Esophagus (tissue), 2 donors: ENCODE measurements at regions not wholly inside any gene's neighbourhood (a gene's known extent, or its start where the extent isn't known, plus 50 kb on each side); places are given as distances from the start of the nearest gene placed in this dataset.
A peak's percentile ranks its signal among the peaks of the same experiment; 100 is the strongest.

Experiments
- H3K27ac ChIP-seq, 2 donors: one replicate each; pipeline ENCODE4 v1.5.1; 2013; ENCODE audit warnings: low read depth in 2 of 2, mild to moderate bottlenecking in 2 of 2, inconsistent platforms in 1 of 2, low read length in 1 of 2, moderate library complexity in 1 of 2
- H3K27me3 ChIP-seq, 2 donors: one replicate each; pipeline ENCODE4 v1.6.1; 2013; ENCODE audit warnings: low read length in 2 of 2, control low read depth in 1 of 2, mild to moderate bottlenecking in 1 of 2; ENCODE audit not compliant: insufficient read depth in 2 of 2, control insufficient read depth in 1 of 2
- H3K36me3 ChIP-seq, 2 donors: one replicate each; pipeline ENCODE4 v1.6.1; 2013; ENCODE audit warnings: low read length in 1 of 2; ENCODE audit not compliant: control insufficient read depth in 2 of 2, insufficient read depth in 2 of 2
- H3K4me1 ChIP-seq, 2 donors: one replicate each; pipeline ENCODE4 v1.6.1; 2013; ENCODE audit warnings: low read length in 1 of 2; ENCODE audit not compliant: control insufficient read depth in 2 of 2, insufficient read depth in 2 of 2
- H3K4me3 ChIP-seq, 2 donors: one replicate each; pipeline ENCODE4 v1.5.1; 2013; ENCODE audit warnings: low read length in 2 of 2, mild to moderate bottlenecking in 2 of 2, low read depth in 1 of 2, moderate library complexity in 1 of 2
- H3K9me3 ChIP-seq, 2 donors: one replicate each; pipeline ENCODE4 v1.6.1; 2013; ENCODE audit warnings: mild to moderate bottlenecking in 2 of 2, low read depth in 1 of 2, low read length in 1 of 2, moderate library complexity in 1 of 2; ENCODE audit not compliant: control insufficient read depth in 2 of 2, insufficient read depth in 1 of 2
- WGBS, 2 donors: extraction: QIAGEN DNeasy Blood & Tissue Kit; methylation state at CpG; one replicate each; pipeline ENCODE4 v1.1.7; 2013; 5-methylcytosine and 5-hydroxymethylcytosine counted together
- donor health status: healthy with polysubstance abuse.
- donor health status: Bipolar disorder and iron deficiency.

DNA sequence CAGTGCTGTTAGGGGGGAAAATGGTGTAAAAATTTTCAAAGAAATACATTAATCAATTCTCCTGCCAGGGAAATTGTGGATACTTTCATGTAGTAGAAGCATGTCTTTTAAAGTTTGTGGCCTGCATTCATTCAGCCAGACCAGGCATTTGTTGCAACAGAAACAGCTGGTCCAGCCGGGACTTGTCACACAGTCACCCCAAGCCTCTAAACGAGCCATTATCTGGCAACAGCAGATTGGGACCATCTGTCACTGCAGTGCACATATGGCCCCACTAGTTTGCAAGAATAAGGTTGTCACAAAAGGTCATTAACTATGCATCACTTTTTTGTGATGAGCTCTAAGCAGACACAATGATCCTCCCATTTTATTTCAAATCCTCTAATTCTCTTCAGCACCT is 193.9 kb downstream of the PHLDA1 start:
- Histone ChIP-seq H3K4me3 (no peak overlapping the region), H3K27ac (no peak overlapping the region), H3K27me3 (no peaks in the 10 kb centered on the region), H3K4me1 (no peaks in the 10 kb centered on the region), H3K9me3 (no peaks in the 10 kb centered on the region), H3K36me3 (no peaks in the 10 kb centered on the region)
- WGBS, 2 donors = 66 to 68% methylated on average over 2 of the region's 2 CpGs

- no peaks in the 10 kb centered on the region for H3K4me1 ChIP-seq
- H3K27me3 ChIP-seq = no peaks in the 10 kb centered on the region
- H3K36me3 ChIP-seq = no peaks in the 10 kb centered on the region
- no peaks in the 10 kb centered on the region for H3K9me3 ChIP-seq
- H3K27ac ChIP-seq = no peak overlapping the region
- no peak overlapping the region for H3K4me3 ChIP-seq
Measured at GRCh38 chr12:75836533-75836932, 195.0 kb downstream of the PHLDA1 start.

DNA sequence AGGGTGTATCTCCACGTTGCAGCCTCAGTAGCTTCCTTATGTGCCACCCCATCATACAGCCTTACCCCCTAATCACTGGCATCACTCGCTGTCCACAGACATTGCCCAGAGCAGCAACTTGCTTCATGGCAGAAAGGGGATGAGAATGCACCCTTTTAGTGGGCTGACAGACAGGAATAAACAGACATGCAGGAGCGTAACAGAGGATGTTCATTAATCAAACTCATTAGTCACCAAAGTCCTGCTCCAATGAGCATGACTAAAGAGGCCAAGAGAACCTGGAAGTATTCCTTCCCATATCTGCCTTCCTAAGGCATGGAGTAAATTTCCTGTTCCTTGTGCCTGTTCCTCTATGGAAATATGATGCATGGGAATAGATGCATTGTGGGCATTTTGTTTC is 197.0 kb downstream of the PHLDA1 start:
- 49 to 66% methylated on average over 3 of the region's 3 CpGs for WGBS, 2 donors
- H3K27ac ChIP-seq = peak overlapping the region in 1 of 2 donors; percentile 49

DNA sequence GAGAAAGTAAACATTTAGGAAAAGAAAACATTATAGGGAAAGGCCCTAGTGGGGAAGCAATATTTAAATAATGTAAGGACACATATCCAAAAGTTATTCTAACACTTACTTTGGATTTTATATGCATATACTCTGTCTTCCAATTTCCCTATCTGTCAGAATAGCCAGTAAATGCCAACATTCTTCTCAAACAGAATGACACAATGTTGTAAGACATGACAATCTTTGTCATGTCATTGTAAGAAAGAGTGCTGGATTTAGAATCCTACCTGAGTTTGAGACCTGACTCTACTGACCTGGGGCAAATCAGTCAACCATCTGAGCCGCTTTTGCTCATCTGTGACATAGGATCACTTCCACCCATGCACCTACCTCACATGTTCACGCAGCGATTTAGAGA is 198.3 kb downstream of the PHLDA1 start:
- Histone ChIP-seq H3K27me3 (no peaks in the 10 kb centered on the region), H3K4me3 (no peak overlapping the region), H3K27ac (no peak overlapping the region), H3K36me3 (no peaks in the 10 kb centered on the region), H3K4me1 (no peaks in the 10 kb centered on the region), H3K9me3 (no peaks in the 10 kb centered on the region)
- WGBS, 2 donors = 66 to 68% methylated on average over 3 of the region's 3 CpGs

More for the DNA sequence above, 197.0 kb downstream of the PHLDA1 start:
- Histone ChIP-seq H3K36me3 (no peaks in the 10 kb centered on the region), H3K27me3 (no peaks in the 10 kb centered on the region), H3K4me1 (no peaks in the 10 kb centered on the region), H3K4me3 (peak overlapping the region; percentile 43 to 55), H3K9me3 (no peaks in the 10 kb centered on the region)

GRCh38 chr12:75831402-75831801 is 200.2 kb downstream of the PHLDA1 start:
- Histone ChIP-seq H3K4me1 (no peaks in the 10 kb centered on the region), H3K36me3 (no peaks in the 10 kb centered on the region), H3K27ac (no peak overlapping the region), H3K9me3 (no peaks in the 10 kb centered on the region), H3K27me3 (no peaks in the 10 kb centered on the region), H3K4me3 (no peak overlapping the region)
- 38 to 66% methylated on average over 2 of the region's 2 CpGs for WGBS, 2 donors

- Histone ChIP-seq H3K4me3 (no peak overlapping the region), H3K27ac (no peak overlapping the region)
Measured at GRCh38 chr12:75827061-75827460, 204.5 kb downstream of the PHLDA1 start.

DNA sequence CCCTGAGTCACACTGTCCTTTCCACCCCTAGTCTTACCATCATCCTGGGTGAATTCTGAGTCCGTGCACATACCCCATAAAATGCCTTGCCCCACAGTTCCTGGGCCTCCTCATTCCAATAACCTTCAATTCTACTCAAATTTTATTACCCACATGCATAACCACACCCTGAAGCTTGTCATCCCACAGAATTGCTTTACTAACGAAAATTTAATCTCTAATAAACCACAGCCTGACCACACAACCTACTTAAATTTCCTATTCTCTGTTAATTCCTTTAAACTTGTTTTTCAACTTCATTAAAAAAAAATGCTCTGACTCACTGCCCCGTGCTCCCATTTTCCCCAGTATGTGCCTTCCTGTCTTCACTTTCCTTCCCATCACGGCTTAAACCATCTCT is 205.9 kb downstream of the PHLDA1 start:
- Histone ChIP-seq H3K4me1 (peaks cover 0 to 2% of the 10 kb centered on the region in 2 donors), H3K27me3 (no peaks in the 10 kb centered on the region), H3K27ac (no peak overlapping the region), H3K36me3 (no peaks in the 10 kb centered on the region), H3K9me3 (no peaks in the 10 kb centered on the region), H3K4me3 (no peak overlapping the region)
- 41 to 48% methylated on average over 4 of the region's 4 CpGs for WGBS, 2 donors

More at GRCh38 chr12:75827061-75827460, 204.5 kb downstream of the PHLDA1 start:
- 88 to 89% methylated on average over 3 of the region's 3 CpGs for WGBS, 2 donors
- H3K9me3 ChIP-seq = no peaks in the 10 kb centered on the region
- H3K27me3 ChIP-seq = no peaks in the 10 kb centered on the region
- peaks cover 0 to 2% of the 10 kb centered on the region in 2 donors for H3K4me1 ChIP-seq
- no peaks in the 10 kb centered on the region for H3K36me3 ChIP-seq

DNA sequence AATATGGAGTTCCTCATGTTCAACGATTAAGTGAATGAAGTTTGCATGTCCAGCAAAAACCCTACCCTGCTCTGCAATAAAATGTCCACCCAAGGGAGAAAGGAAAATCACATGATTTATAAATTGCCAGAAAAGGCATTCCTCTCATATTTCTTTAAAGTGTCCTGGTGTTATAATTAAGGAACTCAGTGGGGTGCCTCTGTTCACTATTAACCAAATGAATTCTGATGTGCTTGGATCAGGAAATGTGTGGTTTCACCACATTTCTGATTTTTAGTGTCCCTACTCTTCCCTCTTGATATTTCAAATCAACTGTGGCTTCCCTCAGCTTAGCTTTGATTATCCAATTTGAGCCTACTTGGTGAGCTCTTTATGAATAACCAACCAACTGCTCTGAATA is 208.1 kb downstream of the PHLDA1 start:
- H3K4me3 ChIP-seq = no peak overlapping the region
- 94 to 98% methylated on average over 1 of the region's 1 CpG for WGBS, 2 donors
- H3K27ac ChIP-seq = no peak overlapping the region
- no peaks in the 10 kb centered on the region for H3K27me3 ChIP-seq
- peaks cover 0 to 2% of the 10 kb centered on the region in 2 donors for H3K4me1 ChIP-seq
- no peaks in the 10 kb centered on the region for H3K9me3 ChIP-seq
- no peaks in the 10 kb centered on the region for H3K36me3 ChIP-seq

- Histone ChIP-seq H3K4me1 (peaks cover 0 to 2% of the 10 kb centered on the region in 2 donors), H3K27ac (peak overlapping the region in 1 of 2 donors; percentile 13), H3K9me3 (no peaks in the 10 kb centered on the region), H3K36me3 (no peaks in the 10 kb centered on the region), H3K27me3 (no peaks in the 10 kb centered on the region), H3K4me3 (no peak overlapping the region)
- 67 to 68% methylated on average over 3 of the region's 3 CpGs for WGBS, 2 donors
Measured at GRCh38 chr12:75822416-75822815, 209.2 kb downstream of the PHLDA1 start.

DNA sequence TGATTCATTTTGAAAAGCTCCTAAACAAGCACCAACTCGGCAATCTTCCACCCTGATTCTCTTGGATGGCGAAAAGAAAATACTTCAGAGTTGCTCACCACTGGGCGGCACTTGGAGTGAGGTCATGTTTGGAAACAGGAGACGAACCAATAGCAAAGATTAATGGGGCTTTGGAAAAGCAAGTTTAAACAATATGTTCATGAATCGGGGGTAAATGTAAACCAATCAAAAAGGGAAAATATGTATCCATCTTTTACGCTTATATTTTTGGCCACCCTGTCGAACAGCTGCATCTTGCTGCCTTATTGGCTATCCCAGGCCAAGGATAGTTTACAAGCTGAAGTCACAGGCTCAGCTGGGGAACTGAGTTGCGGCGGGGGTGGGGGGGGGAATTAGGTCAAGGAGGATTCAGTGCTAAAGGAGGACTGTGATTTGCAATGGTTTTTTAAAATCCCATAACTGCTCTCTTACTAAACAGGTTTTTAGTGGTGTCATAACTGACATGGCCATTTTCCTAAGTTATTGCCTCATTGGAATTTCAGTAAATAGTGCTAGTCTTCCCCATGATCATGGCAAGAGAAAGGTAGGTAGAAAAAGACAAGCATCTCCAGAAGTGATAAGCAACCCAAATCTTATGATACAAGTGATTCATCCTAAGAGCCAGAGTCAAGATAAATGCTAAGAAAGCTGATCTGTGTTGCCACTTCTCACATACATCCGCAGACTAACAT is 210.6 kb downstream of the PHLDA1 start:
- Histone ChIP-seq H3K36me3 (no peaks in the 10 kb centered on the region), H3K27me3 (no peaks in the 10 kb centered on the region), H3K27ac (peak overlapping the region; percentile 33 to 68), H3K4me3 (no peak overlapping the region), H3K9me3 (no peaks in the 10 kb centered on the region), H3K4me1 (peaks cover 0 to 2% of the 10 kb centered on the region in 2 donors)
- 42 to 58% methylated on average over 10 of the region's 10 CpGs for WGBS, 2 donors
